HG03354 (cell line): ENCODE measurements at regions not wholly inside any gene's neighbourhood (a gene's known extent, or its start where the extent isn't known, plus 50 kb on each side); places are given as distances from the start of the nearest gene placed in this dataset.

Experiments
- ATAC-seq: cut with Tn5 transposase; IDR thresholded peaks from one replicate; pipeline ENCODE4 v1.9.1; 2021; ENCODE audit warnings: mild to moderate bottlenecking; ENCODE audit not compliant: unreplicated experiment, poor library complexity, severe bottlenecking

- no peak for ATAC-seq
Measured at GRCh38 chrX:22634083-22634482, 361.4 kb downstream of the CBLL2 start.

DNA sequence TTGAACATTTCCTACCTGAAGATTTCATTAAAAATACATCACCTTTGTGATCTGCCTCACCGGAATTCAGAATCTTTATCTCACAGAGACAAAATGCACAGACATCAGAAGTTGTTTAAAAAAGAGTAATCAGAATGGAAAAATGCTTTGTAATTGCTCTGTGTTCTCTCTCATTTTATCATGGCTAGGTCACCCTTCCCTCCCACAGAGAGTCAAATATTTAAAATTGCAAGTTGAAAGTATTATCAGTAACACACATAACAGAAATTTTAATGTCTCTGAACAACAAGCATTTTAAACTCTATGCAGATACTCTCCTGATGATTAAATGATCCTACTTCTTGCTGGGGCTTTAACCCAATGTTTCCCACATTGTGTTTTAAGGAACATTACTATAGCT, 362.0 kb downstream of the CBLL2 start:
- no peak for ATAC-seq

DNA sequence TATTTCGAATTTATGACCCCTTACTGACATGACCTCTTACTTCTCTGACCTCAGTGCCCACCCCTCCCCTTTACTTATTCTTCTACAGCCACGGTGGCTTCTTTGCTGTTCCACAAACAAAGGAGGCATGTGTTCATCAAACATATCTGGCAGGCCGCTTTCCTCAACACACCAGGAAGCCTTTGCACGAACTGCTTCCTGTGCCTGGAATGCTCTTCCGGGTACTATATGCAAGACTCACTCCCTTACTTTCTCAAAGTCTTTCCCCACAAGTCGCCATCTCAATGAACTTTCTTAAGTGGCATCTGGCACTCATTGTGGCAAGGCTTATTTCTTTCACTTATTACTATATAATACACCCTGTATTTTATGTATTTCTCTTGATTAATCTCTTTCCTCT, 351.5 kb upstream of the DDX53 start:
- ATAC-seq, result no peak

DNA sequence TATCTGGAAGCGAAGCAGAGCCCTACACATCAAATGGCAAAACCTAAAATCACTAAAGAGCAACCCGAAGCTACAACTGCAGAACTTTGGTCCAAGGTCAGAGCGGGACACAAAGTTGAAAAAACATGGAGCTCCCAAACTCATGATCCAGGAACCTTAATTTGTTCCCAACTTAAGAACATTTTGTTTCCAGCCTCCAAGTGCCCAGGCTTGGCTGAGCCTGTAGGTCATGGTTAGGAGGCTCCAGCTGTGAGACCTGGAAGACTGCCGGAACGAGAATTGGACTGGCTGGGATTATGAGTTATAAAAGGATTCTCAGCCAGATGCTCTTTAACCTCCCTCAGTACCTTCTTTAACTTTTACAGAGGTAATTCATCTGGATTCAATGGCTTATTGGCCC, 349.1 kb upstream of the DDX53 start:
- no peak for ATAC-seq

DNA sequence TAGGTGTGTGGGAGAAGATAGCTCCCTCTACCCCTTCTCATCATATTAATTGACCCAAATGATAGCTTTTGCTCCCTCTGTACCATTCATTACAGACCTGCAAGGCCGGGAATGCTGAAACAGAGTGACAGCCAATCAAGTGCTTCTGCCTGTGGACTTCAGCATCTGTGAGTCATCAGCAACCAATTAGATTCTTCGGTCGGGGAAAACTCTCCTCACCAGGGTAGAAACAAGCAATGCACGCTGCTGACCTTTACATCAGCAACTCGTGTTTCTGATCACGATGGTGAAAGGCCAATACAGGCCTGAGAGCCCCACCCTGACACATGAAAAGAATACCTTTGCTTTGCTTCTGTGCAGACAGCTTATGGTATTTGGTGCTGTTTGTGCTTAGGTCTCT, 347.2 kb upstream of the DDX53 start:
- no peak for ATAC-seq

DNA sequence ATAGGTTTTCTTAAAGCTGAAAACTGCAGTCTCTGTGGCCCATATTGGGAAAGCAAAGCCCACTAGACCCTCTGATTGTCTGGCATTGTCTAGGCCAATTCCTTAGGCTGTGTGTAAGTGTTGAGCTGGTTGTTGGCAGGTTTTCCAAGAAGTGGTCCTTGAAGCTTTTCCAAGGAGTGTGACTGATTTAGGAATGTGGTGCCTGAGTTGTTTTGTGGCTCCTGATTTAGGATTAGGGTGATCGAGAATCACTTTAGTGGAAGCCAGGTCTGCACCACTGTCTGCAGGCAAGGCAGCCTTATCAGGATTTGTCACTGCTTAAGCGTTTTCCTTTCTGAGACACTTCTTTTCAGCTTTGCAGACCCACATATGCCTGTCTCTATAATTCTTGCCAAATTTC, 339.0 kb upstream of the DDX53 start:
- ATAC-seq, result no peak

DNA sequence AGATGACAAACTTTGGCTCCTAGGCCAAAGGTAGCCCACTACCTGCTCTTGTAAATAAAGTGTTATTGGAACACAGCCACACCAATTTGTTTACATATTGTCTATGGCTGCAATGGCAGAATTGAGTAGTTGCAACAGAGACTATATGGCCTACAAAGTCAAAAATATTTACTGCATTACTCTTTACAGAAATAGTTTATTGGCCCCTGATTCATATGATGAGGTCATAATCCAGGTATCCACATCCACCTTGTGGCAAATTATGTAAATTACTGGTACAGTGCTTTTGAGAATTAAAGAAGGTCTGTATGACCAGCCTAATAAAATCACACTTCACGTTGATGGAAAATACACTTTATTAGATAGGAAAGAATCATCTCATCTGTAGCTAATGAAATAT, 337.0 kb upstream of the DDX53 start:
- no peak for ATAC-seq

DNA sequence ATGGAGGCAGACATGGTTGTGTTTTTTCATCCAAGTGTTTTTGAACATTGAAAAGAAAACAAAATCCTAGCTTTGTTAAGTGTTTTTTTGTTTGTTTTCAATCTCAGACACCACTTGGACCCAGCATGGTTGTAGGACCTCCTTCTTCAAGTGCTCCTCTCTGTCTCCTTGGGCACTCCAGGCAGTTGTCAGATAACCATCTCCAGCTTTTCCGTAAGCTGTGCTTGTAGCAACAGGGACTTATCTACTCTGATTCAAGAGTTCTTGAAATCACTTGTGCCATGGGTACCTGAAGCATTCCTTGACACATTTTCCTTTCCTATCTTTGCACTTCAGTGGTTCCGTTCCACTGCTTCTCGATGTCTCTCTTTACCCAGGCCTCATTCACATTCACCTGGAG, 334.9 kb upstream of the DDX53 start:
- no peak for ATAC-seq

DNA sequence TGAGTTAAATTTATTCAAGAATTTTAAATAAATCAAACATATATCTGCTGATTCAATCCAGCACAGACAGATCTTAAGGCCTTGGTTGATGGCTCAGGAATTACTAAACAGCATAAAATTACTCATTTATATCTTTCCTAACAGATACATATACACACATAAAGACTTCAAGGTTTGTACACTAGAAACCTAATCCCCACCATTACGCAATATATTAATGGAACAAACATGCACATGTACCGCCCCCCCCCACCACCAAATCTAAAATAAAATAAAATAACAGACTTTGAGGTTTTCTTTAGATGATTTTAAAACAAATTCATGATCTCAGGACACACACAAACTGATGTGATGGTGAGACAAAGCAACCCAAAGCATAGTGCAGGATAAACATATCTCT, 333.9 kb upstream of the DDX53 start:
- ATAC-seq, result no peak

DNA sequence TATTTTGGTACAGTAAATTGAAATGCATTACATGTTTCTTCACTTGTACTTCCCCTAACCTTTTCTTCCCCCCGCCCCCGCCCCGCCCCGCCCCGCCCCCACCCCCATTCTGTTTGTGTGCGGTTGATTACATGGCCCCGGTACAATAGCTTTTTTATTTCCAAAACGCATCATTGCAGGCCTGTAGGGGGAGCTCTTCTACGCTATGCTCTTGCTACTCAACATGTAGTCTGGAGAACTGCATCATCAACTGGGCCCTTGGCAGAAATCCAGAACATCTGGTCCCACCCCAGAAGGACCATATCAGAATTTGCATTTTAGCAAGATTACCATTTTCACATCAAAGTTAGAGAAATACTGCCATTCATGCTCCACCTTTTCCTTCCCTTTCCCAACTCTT, 333.3 kb upstream of the DDX53 start:
- ATAC-seq, result peak; percentile 67

DNA sequence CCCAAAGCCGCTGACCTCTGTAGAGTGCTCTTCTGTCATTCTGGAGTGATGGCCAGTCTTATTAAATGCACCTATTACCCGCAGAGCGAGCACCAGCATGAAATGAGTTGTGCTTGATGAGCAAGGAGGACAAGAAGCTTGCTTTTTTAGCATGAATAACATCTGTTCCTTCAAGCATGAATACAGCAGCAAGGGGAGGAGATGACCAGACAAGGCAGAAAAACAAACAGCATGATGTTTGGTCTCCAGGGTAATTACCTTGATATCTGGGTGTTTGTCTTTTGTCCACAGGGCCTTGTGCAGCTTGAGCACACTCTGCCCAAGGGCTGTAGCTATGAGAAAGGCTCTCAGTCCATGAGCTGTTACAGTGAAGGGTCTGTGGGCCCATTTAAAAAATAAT, 324.8 kb upstream of the DDX53 start:
- no peak for ATAC-seq

- ATAC-seq, result no peak
Measured at GRCh38 chrX:22686138-22686541, 313.6 kb upstream of the DDX53 start.

DNA sequence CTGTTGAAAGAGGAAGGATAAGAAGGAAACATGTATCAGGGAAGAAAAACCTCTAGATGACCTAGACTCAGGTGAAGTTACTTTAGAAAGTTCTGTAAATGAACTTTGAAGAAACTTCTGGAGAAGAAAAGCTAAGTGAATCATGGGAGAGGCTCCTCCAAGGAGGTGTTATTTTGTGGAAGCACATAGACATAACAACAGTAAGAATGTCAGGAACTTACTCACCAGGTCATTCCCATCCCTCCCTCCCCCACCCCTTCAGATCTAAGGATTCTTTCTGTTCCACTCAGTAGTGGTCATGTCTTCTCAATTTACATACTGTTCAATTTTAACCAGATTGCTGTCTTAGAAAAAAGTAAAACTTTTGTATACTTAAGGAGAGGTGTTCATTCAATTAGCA, 310.5 kb upstream of the DDX53 start:
- ATAC-seq, result no peak

DNA sequence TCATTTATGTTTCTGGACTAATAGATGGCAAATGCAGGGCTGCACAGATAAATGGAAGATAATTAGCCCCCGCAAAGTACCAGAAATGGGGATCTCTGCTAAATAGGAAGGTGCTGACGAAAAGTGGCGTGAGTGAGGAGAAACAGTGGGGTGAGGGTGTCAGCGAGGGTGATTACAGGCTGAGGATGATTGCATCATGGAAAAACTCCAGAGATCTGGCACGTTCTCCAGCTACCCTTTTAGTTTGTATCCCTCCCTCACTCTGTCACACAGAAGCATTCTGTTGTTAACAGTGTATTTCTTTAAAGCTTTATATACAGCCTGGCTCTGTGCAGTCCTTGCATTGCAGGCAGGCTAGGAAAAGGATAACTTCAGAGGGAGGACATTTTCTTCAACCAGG, 309.6 kb upstream of the DDX53 start:
- no peak for ATAC-seq

- ATAC-seq, result no peak
Measured at GRCh38 chrX:22691966-22692565, 307.7 kb upstream of the DDX53 start.

DNA sequence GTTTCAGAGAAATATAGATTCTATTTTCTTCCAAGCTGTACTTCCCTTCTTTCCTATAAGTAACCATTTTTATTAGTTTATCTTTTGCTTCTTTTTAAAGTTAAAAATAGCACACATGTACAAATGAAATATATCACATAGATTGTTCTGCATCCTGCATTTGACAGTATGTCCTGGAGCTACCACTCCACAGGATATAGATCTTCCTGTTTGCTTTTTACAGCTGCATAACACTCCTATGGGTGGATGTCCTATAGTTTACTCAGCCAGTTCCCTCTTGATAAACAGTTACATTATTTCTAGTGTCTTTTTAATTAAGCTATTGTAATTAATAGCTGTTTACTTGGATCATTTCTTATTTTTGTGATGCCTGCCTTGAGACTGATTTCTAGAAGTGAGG, 301.6 kb upstream of the DDX53 start:
- no peak for ATAC-seq

DNA sequence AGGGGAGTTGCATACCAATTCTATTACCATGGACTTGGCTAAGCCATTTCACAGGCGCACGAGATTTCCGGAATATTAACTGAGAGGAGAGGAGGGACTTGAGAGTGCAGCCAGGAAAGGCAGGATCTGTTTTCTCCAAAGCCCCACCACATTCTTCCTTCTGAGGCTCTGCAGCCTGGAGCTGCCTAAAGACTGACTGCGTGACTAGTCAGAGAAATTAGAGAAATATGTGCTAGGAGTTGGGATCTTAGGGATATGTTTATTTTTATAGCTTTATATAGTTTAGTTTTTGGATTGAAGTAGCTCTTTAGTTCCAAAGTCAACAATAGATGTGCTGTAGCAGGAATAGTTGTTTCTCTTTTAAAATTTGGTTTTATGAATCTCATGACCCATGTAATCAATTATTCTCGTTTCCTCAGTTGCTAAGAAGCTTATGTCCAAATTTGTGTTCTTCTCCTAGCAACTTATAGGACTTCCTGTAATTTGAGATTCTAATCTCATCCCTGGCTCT, 300.1 kb upstream of the DDX53 start:
- no peak for ATAC-seq

DNA sequence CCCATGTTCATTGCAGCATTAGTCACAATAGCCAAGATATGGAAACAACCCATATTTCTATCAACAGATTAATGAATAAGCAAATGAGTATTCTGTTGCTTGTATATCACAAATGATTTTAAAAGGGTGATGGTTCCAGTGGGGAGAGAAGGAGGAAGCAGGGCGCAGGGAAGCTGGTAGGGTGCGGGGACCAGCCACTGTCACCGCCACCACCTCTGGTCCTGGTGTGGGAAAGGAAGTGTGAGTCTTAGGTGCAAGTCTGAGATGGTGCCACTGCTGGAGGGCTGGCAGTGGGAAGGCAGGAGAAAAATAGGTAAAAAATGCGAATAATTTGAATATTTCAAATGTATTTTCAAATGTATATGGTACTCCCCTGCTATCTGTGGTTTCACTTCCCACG, 286.8 kb upstream of the DDX53 start:
- no peak for ATAC-seq

GRCh38 chrX:22730542-22730941, 269.2 kb upstream of the DDX53 start:
- no peak for ATAC-seq

DNA sequence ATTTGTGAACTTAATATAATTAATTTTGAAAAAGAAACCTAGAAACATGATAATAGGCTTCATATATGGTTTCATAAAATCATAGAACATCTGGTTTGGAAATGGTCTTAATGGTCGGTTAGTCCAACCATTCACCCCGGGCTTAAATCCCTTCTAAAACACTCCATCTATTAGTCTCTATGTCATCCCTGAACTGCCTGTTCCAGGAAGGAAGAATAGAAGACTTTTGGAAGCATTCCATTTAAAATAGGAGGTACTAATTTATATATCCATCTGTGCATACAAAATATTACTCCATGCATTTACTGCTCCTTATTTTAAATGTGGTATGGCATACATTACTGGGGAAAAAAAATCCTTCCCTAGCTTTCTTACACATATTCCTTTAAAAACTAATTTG, 262.2 kb upstream of the DDX53 start:
- no peak for ATAC-seq

DNA sequence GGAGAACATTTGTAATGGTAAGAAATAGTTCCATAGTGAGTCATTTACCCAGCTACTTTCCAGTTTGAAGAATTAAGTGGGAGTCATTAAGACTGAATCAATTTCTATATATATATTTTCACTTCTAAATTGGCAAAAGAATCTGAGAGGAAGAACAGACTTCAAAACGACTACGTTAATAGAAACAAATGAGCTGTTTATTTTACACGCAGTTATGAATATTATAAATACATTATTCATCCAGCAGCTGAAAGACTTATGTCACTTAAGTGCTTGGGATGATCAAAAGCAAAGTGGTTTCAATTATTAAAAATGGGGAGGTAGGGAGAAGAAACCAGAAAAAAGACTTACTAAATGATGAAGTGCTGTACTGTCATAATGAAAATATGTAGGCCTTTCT, 260.5 kb upstream of the DDX53 start:
- ATAC-seq, result no peak

GRCh38 chrX:22740836-22741235, 258.9 kb upstream of the DDX53 start:
- no peak for ATAC-seq
